A549 (cell line): ENCODE measurements at regions not wholly inside any gene's neighbourhood (a gene's known extent, or its start where the extent isn't known, plus 50 kb on each side); places are given as distances from the start of the nearest gene placed in this dataset.

Experiments
- ATAC-seq, 2 experiments: fragments of 200-7000 bp in 1 of 2; fragments of >200 bp in 1 of 2; cut with Nextera tagmentation in 1 of 2; cut with Tn5 transposase in 1 of 2; 3 replicates each; pipeline versions ENCODE4 v1.8.0 to v1.9.1; 2018 to 2020; ENCODE audit warnings: mild to moderate bottlenecking in 1 of 2, moderate library complexity in 1 of 2
- CTCF ChIA-PET: fragments of 300-600 bp; sonication (Branson Sonifier 250); formaldehyde crosslinking; extraction: SDS; loops from one replicate; lab custom pipeline; 2021; ENCODE audit warnings: antibody characterized with exemption, inconsistent platforms; lab: Yijun Ruan, JAX
- POLR2A ChIA-PET: fragments of 350-600 bp; formaldehyde crosslinking; extraction: SDS; loops from one replicate; lab custom pipeline; 2021; ENCODE audit warnings: antibody characterized with exemption, inconsistent platforms; lab: Yijun Ruan, JAX
- DNase-seq, 2 experiments: peaks; one replicate each; pipeline versions ENCODE4 v3.0.0 to v3.0.0-alpha.2; 2011 to 2016; ENCODE audit warnings: low read depth in 1 of 2, low spot score in 1 of 2
- FAIRE-seq: peaks from 2 replicates; lab custom pipeline; 2011; peaks lifted over from hg19 to GRCh38; lab: Jason Lieb, UNC
- H3K27ac ChIP-seq, 2 experiments: fragments of >200 bp; sonication (Bioruptor Twin); formaldehyde crosslinking; 3 replicates each; pipeline ENCODE4 v1.5.1; 2016 to 2017
- H3K4me1 ChIP-seq: fragments of >200 bp; sonication (Bioruptor Twin); formaldehyde crosslinking; 3 replicates; pipeline ENCODE4 v1.6.1; 2016
- H3K4me2 ChIP-seq: fragments of >200 bp; sonication (Bioruptor Twin); formaldehyde crosslinking; 3 replicates; pipeline ENCODE4 v1.6.1; 2016
- H3K4me3 ChIP-seq: fragments of >200 bp; sonication (Bioruptor Twin); formaldehyde crosslinking; 3 replicates; pipeline ENCODE4 v1.5.1; 2016
- H3K9me3 ChIP-seq: fragments of >200 bp; sonication (Bioruptor Twin); formaldehyde crosslinking; 3 replicates; pipeline ENCODE4 v1.6.1; 2016
- ATOH8 ChIP-seq: fragments of 250-450 bp; sonication (Bioruptor Pico); IDR thresholded peaks from 2 replicates; pipeline ENCODE4 v1.5.0; 2020; ENCODE audit warnings: low read depth, mild to moderate bottlenecking, moderate library complexity
- CHD2 ChIP-seq: fragments of 150-350 bp; IDR thresholded peaks from 2 replicates; pipeline ENCODE4 v1.6.1; 2014; ENCODE audit warnings: low read length; ENCODE audit not compliant: partially characterized antibody
- CTCF ChIP-seq: fragments of >200 bp; sonication (Bioruptor Twin); formaldehyde crosslinking; IDR thresholded peaks from 3 replicates; pipeline ENCODE4 v1.5.1; 2016
- E2F6 ChIP-seq: IDR thresholded peaks from 2 replicates; pipeline ENCODE4 v1.6.1; 2012; ENCODE audit warnings: low read depth, borderline replicate concordance
- ESRRA ChIP-seq: fragments of 150-350 bp; IDR thresholded peaks from 2 replicates; pipeline ENCODE4 v1.6.1; 2014; ENCODE audit warnings: mild to moderate bottlenecking, low read length, borderline replicate concordance
- FOSB ChIP-seq: fragments of 250-450 bp; sonication (Bioruptor Pico); IDR thresholded peaks from 2 replicates; pipeline ENCODE4 v1.5.0; 2020; ENCODE audit warnings: mild to moderate bottlenecking, moderate library complexity
- FOSL2 ChIP-seq, 2 experiments: fragments of 450-650 bp in 1 of 2; fragments of >200 bp in 1 of 2; sonication (Bioruptor Twin) in 1 of 2; formaldehyde crosslinking; IDR thresholded peaks; 2 replicates each; pipeline versions ENCODE4 v1.5.0 to v1.6.1; 2016 to 2020; ENCODE audit warnings: mild to moderate bottlenecking in 1 of 2, moderate library complexity in 1 of 2
- GATA3 ChIP-seq: IDR thresholded peaks from 2 replicates; pipeline ENCODE4 v1.6.1; 2012; ENCODE audit warnings: borderline replicate concordance
- HES2 ChIP-seq: fragments of >200 bp; sonication (Bioruptor Twin); formaldehyde crosslinking; IDR thresholded peaks from 2 replicates; pipeline ENCODE4 v1.6.1; 2016
- HOXB5 ChIP-seq: fragments of 250-450 bp; sonication (Bioruptor Pico); IDR thresholded peaks from 2 replicates; pipeline ENCODE4 v1.5.0; 2020; ENCODE audit warnings: mild to moderate bottlenecking, moderate library complexity
- JUN ChIP-seq, 2 experiments: fragments of >200 bp; sonication (Bioruptor Twin); formaldehyde crosslinking; IDR thresholded peaks; 2 replicates in 1 of 2; 3 replicates in 1 of 2; pipeline ENCODE4 v1.6.1; 2016 to 2017
- KDM1A ChIP-seq: fragments of 200-600 bp; sonication (generic); IDR thresholded peaks from 2 replicates; pipeline ENCODE4 v1.6.1; 2016; ENCODE audit warnings: low read depth, mild to moderate bottlenecking
- KDM5A ChIP-seq: fragments of 200-600 bp; sonication (generic); IDR thresholded peaks from 2 replicates; pipeline ENCODE4 v1.6.1; 2016; ENCODE audit warnings: antibody characterized with exemption, mild to moderate bottlenecking
- MAFK ChIP-seq: fragments of 450-650 bp; IDR thresholded peaks from 2 replicates; pipeline ENCODE4 v1.6.1; 2014; ENCODE audit not compliant: partially characterized antibody
- NFE2L2 ChIP-seq: fragments of 150-350 bp; conservative IDR thresholded peaks from 2 replicates; pipeline ENCODE4 v1.6.1; 2014; ENCODE audit warnings: low read length
- PBX3 ChIP-seq: IDR thresholded peaks from 2 replicates; pipeline ENCODE4 v1.6.1; 2012
- PHF8 ChIP-seq: fragments of 200-600 bp; sonication (generic); IDR thresholded peaks from 2 replicates; pipeline ENCODE4 v1.6.1; 2016; ENCODE audit warnings: low read depth, mild to moderate bottlenecking, antibody characterized with exemption, moderate library complexity, borderline replicate concordance
- POLR2A ChIP-seq: IDR thresholded peaks from 2 replicates; pipeline ENCODE4 v1.6.1; 2012; ENCODE audit warnings: mild to moderate bottlenecking, low read length
- RAD21 ChIP-seq, 2 experiments: fragments of >200 bp in 1 of 2; sonication (Bioruptor Twin) in 1 of 2; formaldehyde crosslinking in 1 of 2; IDR thresholded peaks in 1 of 2; conservative IDR thresholded peaks in 1 of 2; 2 replicates in 1 of 2; 3 replicates in 1 of 2; pipeline ENCODE4 v1.6.1; 2012 to 2018; ENCODE audit warnings: inconsistent platforms in 1 of 2
- RNF2 ChIP-seq: fragments of 200-600 bp; sonication (generic); IDR thresholded peaks from 2 replicates; pipeline ENCODE4 v1.6.1; 2016; ENCODE audit warnings: low read depth, mild to moderate bottlenecking, antibody characterized with exemption, moderate library complexity, borderline replicate concordance
- SMC3 ChIP-seq: fragments of >200 bp; sonication (Bioruptor Twin); formaldehyde crosslinking; IDR thresholded peaks from 3 replicates; pipeline ENCODE4 v1.6.1; 2018; ENCODE audit warnings: inconsistent platforms
- TFCP2L1 ChIP-seq: fragments of 250-450 bp; sonication (Bioruptor Pico); IDR thresholded peaks from 2 replicates; pipeline ENCODE4 v1.5.0; 2021; ENCODE audit warnings: mild to moderate bottlenecking
- USF2 ChIP-seq: fragments of 450-650 bp; IDR thresholded peaks from 2 replicates; pipeline ENCODE4 v1.6.1; 2014; ENCODE audit warnings: antibody characterized with exemption
- ZNF302 ChIP-seq: fragments of 250-450 bp; sonication (Bioruptor Pico); IDR thresholded peaks from 2 replicates; pipeline ENCODE4 v1.9.0; 2021; ENCODE audit warnings: inconsistent platforms, mild to moderate bottlenecking, moderate library complexity
- ZSCAN20 ChIP-seq: fragments of 250-450 bp; sonication (Bioruptor Pico); IDR thresholded peaks from 2 replicates; pipeline ENCODE4 v1.8.0; 2022; ENCODE audit warnings: mild to moderate bottlenecking, moderate library complexity
- WGBS: methylation state at CpG from one replicate; pipeline ENCODE4 v1.1.6; 2017; ENCODE audit errors: missing lambda C conversion rate; 5-methylcytosine and 5-hydroxymethylcytosine counted together

GRCh38 chr13:72165276-72165675 lies 298.3 kb upstream of the DACH1 start:
- WGBS, result 100% methylated on average over 1 of the region's 1 CpG
- TF ChIP-seq SMC3, result no peak
- no peak for TF ChIP-seq ATOH8 (CRISPR knock-in tag)
- no peak for TF ChIP-seq RAD21 (conservative IDR thresholded peaks at IDR 0.05 in 1 of 2, IDR thresholded peaks at IDR 0.05 in 1 of 2)
- TF ChIP-seq USF2, result no peak
- TF ChIP-seq MAFK, result no peak
- TF ChIP-seq ZSCAN20 (CRISPR knock-in tag), result no peak
- TF ChIP-seq HOXB5 (CRISPR knock-in tag), result no peak
- no peak for TF ChIP-seq ZNF302 (CRISPR knock-in tag)
- TF ChIP-seq GATA3, result no peak
- no peak for TF ChIP-seq TFCP2L1 (CRISPR knock-in tag)
- no peak for TF ChIP-seq RNF2
- no peak for TF ChIP-seq KDM5A
- TF ChIP-seq CTCF, result no peak
- no peak for TF ChIP-seq JUN (IDR thresholded peaks at IDR 0.05)
- TF ChIP-seq POLR2A, result no peak
- no peak for TF ChIP-seq KDM1A
- no peaks in the 10 kb centered on the region for H3K9me3 ChIP-seq
- H3K4me3 ChIP-seq, result no peak overlapping the region
- DNase-seq (no peak), FAIRE-seq (no peak), ATAC-seq (no peak)
- CTCF ChIA-PET, result no interaction called here
- no peak overlapping the region for H3K27ac ChIP-seq
- H3K4me1 ChIP-seq, result no peaks in the 10 kb centered on the region
- POLR2A ChIA-PET, result no interaction called here
- H3K4me2 ChIP-seq, result no peak overlapping the region

GRCh38 chr13:72164811-72165210 lies 297.8 kb upstream of the DACH1 start:
- TF ChIP-seq NFE2L2 (no peak), HOXB5 (CRISPR knock-in tag) (no peak), RAD21 (conservative IDR thresholded peaks at IDR 0.05 in 1 of 2, IDR thresholded peaks at IDR 0.05 in 1 of 2) (no peak), MAFK (no peak), HES2 (no peak), PHF8 (no peak), FOSB (CRISPR knock-in tag) (no peak), PBX3 (no peak), E2F6 (no peak), ZSCAN20 (CRISPR knock-in tag) (no peak), ESRRA (no peak), CHD2 (no peak), FOSL2 (IDR thresholded peaks at IDR 0.05) (no peak), FOSL2 (CRISPR knock-in tag; IDR thresholded peaks at IDR 0.05) (no peak)
- Histone ChIP-seq H3K27ac (no peak overlapping the region), H3K4me2 (no peak overlapping the region), H3K9me3 (no peaks in the 10 kb centered on the region), H3K4me1 (no peaks in the 10 kb centered on the region), H3K4me3 (no peak overlapping the region)
- ChIA-PET CTCF (no interaction called here), POLR2A (no interaction called here)
- ATAC-seq, result no peak
- DNase-seq, result no peak
- FAIRE-seq, result no peak
- 71% methylated on average over 1 of the region's 1 CpG for WGBS
